OCI-LY7 (cell line): ENCODE measurements at regions not wholly inside any gene's neighbourhood (a gene's known extent, or its start where the extent isn't known, plus 50 kb on each side); places are given as distances from the start of the nearest gene placed in this dataset.

ENCODE experiments used
- BruUV-seq: library from RNA; stranded (reverse); fragments of 400-500 nt; replicated peaks from 2 replicates; lab custom pipeline; 2021; lab: Mats Ljungman, UMichigan
- CTCF ChIA-PET: fragments of 300-600 bp; sonication (Branson Sonifier 250); formaldehyde crosslinking; loops from one replicate; lab custom pipeline; 2022; ENCODE audit warnings: antibody characterized with exemption; ENCODE audit not compliant: unreplicated experiment; lab: Charles Lee
- POLR2A ChIA-PET: fragments of 300-600 bp; sonication (Branson Sonifier 250); formaldehyde crosslinking; loops from one replicate; lab custom pipeline; 2022; ENCODE audit warnings: antibody characterized with exemption; lab: Charles Lee
- DNase-seq: peaks from one replicate; pipeline ENCODE4 v3.0.0-alpha.2; 2015; ENCODE audit warnings: low spot score
- H2AFZ ChIP-seq: fragments of 200-600 bp; sonication (generic), shearing (Covaris generic); 2 replicates; pipeline ENCODE4 v1.6.1; 2014; ENCODE audit warnings: mild to moderate bottlenecking, antibody characterized with exemption, low read length, moderate library complexity
- H3K27ac ChIP-seq: fragments of 200-600 bp; sonication (generic); 2 replicates; pipeline ENCODE4 v1.5.1; 2014; ENCODE audit warnings: mixed run types, low read depth, mild to moderate bottlenecking, moderate library complexity, low read length, inconsistent platforms; ENCODE audit not compliant: poor library complexity, severe bottlenecking
- H3K36me3 ChIP-seq: fragments of 200-600 bp; sonication (generic); 2 replicates; pipeline ENCODE4 v1.6.1; 2014; ENCODE audit warnings: mild to moderate bottlenecking, antibody characterized with exemption, low read length, moderate library complexity, mixed read lengths; ENCODE audit not compliant: insufficient read depth
- H3K4me1 ChIP-seq: fragments of 200-600 bp; sonication (generic); 2 replicates; pipeline ENCODE4 v1.5.1; 2014; ENCODE audit warnings: mild to moderate bottlenecking, low read length; ENCODE audit not compliant: insufficient read depth, poor library complexity, severe bottlenecking
- H3K4me2 ChIP-seq: fragments of 200-600 bp; sonication (generic); 2 replicates; pipeline ENCODE4 v1.6.1; 2014; ENCODE audit warnings: mild to moderate bottlenecking, low read length
- H3K4me3 ChIP-seq: fragments of 200-600 bp; sonication (generic); 2 replicates; pipeline ENCODE4 v1.5.1; 2014; ENCODE audit warnings: mild to moderate bottlenecking, low read depth, low read length; ENCODE audit not compliant: poor library complexity, severe bottlenecking
- H3K79me2 ChIP-seq: fragments of 200-600 bp; sonication (generic); 2 replicates; pipeline ENCODE4 v1.6.1; 2016; ENCODE audit warnings: low read depth, mild to moderate bottlenecking, low read length, moderate library complexity, mixed read lengths; ENCODE audit not compliant: insufficient read depth
- H3K9me2 ChIP-seq: fragments of 200-600 bp; sonication (generic); 2 replicates; pipeline ENCODE4 v1.6.1; 2016; ENCODE audit warnings: mild to moderate bottlenecking, low read length, mixed read lengths; ENCODE audit not compliant: insufficient read depth
- H3K9me3 ChIP-seq: fragments of 200-600 bp; sonication (generic); 2 replicates; pipeline ENCODE4 v1.6.1; 2014; ENCODE audit warnings: mild to moderate bottlenecking, mixed run types, low read length, mixed read lengths
- H4K20me1 ChIP-seq: fragments of 200-600 bp; sonication (generic); 2 replicates; pipeline ENCODE4 v1.6.1; 2014; ENCODE audit warnings: mild to moderate bottlenecking, antibody characterized with exemption, low read length, moderate library complexity, mixed read lengths; ENCODE audit not compliant: insufficient read depth
- CTCF ChIP-seq: fragments of 200-600 bp; sonication (generic); conservative IDR thresholded peaks from 2 replicates; pipeline ENCODE4 v1.5.1; 2014; ENCODE audit warnings: mild to moderate bottlenecking, antibody characterized with exemption, low read length, moderate library complexity, mixed read lengths
- EZH2phosphoT487 ChIP-seq: fragments of 200-600 bp; sonication (generic); IDR thresholded peaks from 2 replicates; pipeline ENCODE4 v1.6.1; 2018; ENCODE audit warnings: low read depth, borderline replicate concordance, mild to moderate bottlenecking, mixed run types, antibody characterized with exemption, low read length, moderate library complexity, mixed read lengths
- intact Hi-C: fragments of 100-400 bp; cut with micrococcal nuclease; formaldehyde crosslinking; loops from one replicate; pipeline ENCODE4 v1.10.0; 2022; ENCODE audit not compliant: unreplicated experiment

- Histone ChIP-seq H3K79me2 (no peaks in the 10 kb centered on the region), H3K4me1 (no peaks in the 10 kb centered on the region), H3K9me3 (no peaks in the 10 kb centered on the region), H3K36me3 (no peaks in the 10 kb centered on the region), H3K4me2 (no peak overlapping the region), H3K27ac (no peak overlapping the region), H4K20me1 (no peaks in the 10 kb centered on the region), H3K9me2 (no peaks in the 10 kb centered on the region), H2AFZ (no peak overlapping the region), H3K4me3 (no peak overlapping the region)
- no peak for DNase-seq
- TF ChIP-seq CTCF (no peak), EZH2phosphoT487 (no peak)
- POLR2A ChIA-PET, result interaction anchor here (0.7 kb wide), 1 partner anchor 1439 kb away, joined by 4 read pairs; no protein-coding TSS in a partner anchor
- CTCF ChIA-PET, result no interaction called here
- no TSS peak for BruUV-seq
- intact Hi-C loops, result no loop called here
Measured at GRCh38 chr21:38922474-38923235, 116.9 kb downstream of the ETS2 start.

GRCh38 chr21:38921511-38922251, 116.0 kb downstream of the ETS2 start:
- Histone ChIP-seq H3K79me2 (no peaks in the 10 kb centered on the region), H3K9me3 (no peaks in the 10 kb centered on the region), H3K4me3 (no peak overlapping the region), H3K4me2 (no peak overlapping the region), H3K9me2 (no peaks in the 10 kb centered on the region), H3K36me3 (no peaks in the 10 kb centered on the region), H4K20me1 (no peaks in the 10 kb centered on the region), H3K27ac (no peak overlapping the region), H2AFZ (no peak overlapping the region), H3K4me1 (no peaks in the 10 kb centered on the region)
- DNase-seq, result no peak
- CTCF ChIA-PET, result no interaction called here
- POLR2A ChIA-PET, result interaction anchor here (0.7 kb wide), 1 partner anchor 1571 kb away, joined by 3 read pairs; no protein-coding TSS in a partner anchor
- TF ChIP-seq CTCF (no peak), EZH2phosphoT487 (no peak)
- no TSS peak for BruUV-seq
- intact Hi-C loops, result no loop called here
